GM21825 (cell line): ENCODE measurements at regions not wholly inside any gene's neighbourhood (a gene's known extent, or its start where the extent isn't known, plus 50 kb on each side); places are given as distances from the start of the nearest gene placed in this dataset.
"Not testable (repeated sequence)": the region's sequence is repeated elsewhere in the genome, so short reads cannot be mapped to it uniquely, and the experiment has no call there.

ENCODE experiments used
- ATAC-seq: cut with Tn5 transposase; IDR thresholded peaks from one replicate; pipeline ENCODE4 v1.9.1; 2021; ENCODE audit warnings: mild to moderate bottlenecking, moderate library complexity; ENCODE audit not compliant: unreplicated experiment

- ATAC-seq, result peak; percentile 91
Measured at GRCh38 chr6:134822920-134823709, 126.8 kb downstream of the ALDH8A1 start.

DNA sequence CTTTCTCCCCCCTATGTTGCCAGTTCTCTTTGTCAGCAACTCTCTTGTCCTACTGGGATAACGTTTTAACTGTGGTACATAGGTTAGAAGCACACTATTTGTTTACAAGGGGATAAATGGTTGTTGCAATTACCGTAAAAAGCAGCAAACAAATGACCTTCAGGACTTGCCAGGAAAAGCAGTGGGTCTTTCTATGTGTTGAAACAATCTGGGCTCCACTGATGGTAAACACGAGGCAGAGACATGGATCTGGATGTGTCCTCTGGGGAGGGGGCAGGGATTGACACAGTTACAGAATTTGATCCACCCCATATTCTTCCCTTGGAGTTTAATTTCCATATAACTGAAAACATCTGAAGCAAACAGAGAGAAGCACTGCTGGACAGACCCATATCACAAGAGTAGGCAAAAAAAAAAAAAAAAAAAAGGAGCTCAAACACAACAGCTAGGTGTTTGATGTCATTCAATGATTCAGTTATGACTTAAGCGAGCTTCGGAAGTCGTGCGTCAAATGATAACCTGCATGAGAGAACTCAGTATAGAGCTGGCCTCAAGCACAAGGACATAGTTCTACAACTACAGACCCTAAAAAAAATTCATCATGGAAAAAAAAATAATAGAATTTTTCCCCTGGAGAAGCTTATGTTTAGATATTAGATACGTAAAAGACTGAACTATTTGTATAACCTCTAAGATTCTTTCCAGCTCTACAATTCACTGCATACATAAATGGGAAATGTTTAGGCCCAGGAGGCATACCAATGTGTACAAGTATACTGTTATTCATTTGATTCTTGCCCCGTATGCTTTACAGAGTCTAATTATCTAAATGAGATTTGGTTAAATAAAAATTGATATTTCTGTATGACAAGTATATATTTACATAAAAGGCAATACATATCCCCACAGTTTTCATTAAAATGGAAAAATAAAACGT is 127.7 kb downstream of the ALDH8A1 start:
- ATAC-seq, result no peak

DNA sequence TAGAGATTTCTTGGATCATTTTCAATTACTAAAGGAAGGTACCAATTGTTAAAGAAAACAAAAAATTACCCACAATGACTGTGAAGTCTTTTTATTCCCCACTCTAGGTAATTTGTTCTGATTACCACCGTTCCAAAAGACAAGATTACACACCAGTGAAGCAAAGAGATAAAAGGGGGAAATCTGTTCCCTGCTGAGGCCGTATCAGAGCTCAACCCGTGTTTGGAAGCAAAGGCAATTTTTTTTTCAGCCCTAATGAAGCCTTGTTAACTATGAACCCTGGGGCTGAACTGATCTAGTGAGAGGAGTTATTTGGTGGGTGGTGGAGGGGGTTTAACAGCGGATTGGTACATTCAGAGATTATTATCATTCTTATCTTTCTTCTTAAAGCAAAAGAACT is 128.5 kb downstream of the ALDH8A1 start:
- ATAC-seq, result no peak

GRCh38 chr6:134819863-134820800 is 129.8 kb downstream of the ALDH8A1 start:
- ATAC-seq, result no peak

- ATAC-seq, result no peak
Measured at GRCh38 chr6:134819236-134819635, 130.7 kb downstream of the ALDH8A1 start.

DNA sequence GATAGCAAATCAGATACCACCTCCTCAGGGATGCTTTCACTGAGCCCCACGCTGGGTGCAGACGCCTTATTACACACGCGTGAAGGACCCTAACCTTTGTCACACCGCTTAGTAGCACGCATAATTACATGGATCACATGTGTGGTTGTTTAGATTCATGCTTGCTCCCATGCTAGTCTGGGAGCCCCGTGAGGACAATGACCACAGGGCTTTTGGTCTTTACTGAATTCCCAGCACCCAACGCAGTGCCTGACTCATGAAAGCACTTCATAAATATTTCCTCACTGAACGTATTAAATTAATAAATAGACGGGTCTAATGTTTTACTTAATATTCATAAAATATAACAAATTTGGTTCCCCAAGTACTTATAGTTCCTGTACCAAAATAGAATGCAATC is 132.5 kb downstream of the ALDH8A1 start:
- no peak for ATAC-seq

DNA sequence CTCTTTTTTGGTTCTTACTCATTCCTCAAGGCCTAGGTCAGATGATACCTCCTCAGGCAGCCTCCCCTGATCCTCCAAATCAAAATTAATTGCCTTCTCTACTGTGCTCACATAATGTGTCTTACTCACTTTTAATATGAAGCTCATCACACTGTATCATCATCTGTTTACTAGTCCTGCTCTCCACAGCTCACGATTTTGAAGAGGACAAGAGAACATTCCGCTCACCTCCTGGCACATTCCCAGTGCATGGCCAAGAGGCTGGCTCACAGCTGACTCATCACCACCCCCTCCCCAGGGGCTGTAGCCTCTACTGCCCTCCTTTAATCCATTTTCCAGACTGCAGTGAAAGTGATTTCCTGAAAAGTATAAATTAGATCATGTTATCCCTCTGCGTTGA is 133.1 kb downstream of the ALDH8A1 start:
- no peak for ATAC-seq

DNA sequence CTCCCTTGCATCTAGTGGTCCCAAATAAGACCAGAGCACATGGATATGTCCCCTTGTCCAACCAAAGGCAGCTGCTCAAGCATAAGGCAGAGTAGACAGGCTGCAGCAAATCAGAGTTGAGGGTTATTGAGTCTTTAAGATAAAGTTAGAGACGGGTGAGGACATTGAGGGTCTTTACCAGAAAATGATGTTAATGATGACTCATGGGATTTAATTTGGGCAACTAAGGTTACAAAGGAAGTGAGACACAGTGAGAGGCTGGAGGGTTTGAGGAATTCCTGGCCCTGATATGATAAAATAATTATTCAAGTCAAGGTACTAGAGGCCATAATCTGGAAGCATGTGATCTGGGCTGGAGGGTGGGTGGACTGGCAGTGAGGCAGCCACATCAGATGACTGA is 133.6 kb downstream of the ALDH8A1 start:
- no peak for ATAC-seq

- no peak for ATAC-seq
Measured at GRCh38 chr6:134814076-134814695, 135.7 kb downstream of the ALDH8A1 start.

GRCh38 chr6:134813146-134813545 is 136.8 kb downstream of the ALDH8A1 start:
- ATAC-seq, result no peak

- no peak for ATAC-seq
Measured at GRCh38 chr6:134810402-134810801, 139.5 kb downstream of the ALDH8A1 start.

DNA sequence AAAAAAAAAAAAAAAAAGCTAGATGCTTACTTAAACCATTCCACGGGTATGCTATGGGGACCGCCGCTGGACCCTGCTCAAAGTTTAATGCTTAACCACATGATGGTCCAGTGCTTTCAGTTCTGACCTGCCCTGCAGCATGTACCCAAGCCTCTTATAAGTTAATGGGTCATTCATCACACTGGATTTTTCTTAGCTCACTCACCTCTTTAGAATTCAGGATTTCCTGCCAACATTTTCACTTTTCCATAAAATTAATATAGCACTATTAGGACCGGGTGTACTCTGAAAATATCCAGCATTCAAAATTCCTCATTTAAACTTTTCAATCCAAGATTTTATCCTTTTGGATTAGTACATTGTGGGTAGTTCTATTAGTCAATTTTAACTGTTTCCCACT is 140.8 kb downstream of the ALDH8A1 start:
- no peak for ATAC-seq

- no peak for ATAC-seq
Measured at GRCh38 chr6:134806180-134806798, 143.6 kb downstream of the ALDH8A1 start.

- no peak for ATAC-seq
Measured at GRCh38 chr6:134805168-134805567, 144.7 kb downstream of the ALDH8A1 start.

- ATAC-seq, result not testable (repeated sequence)
Measured at GRCh38 chr6:134804311-134804710, 145.6 kb downstream of the ALDH8A1 start.

DNA sequence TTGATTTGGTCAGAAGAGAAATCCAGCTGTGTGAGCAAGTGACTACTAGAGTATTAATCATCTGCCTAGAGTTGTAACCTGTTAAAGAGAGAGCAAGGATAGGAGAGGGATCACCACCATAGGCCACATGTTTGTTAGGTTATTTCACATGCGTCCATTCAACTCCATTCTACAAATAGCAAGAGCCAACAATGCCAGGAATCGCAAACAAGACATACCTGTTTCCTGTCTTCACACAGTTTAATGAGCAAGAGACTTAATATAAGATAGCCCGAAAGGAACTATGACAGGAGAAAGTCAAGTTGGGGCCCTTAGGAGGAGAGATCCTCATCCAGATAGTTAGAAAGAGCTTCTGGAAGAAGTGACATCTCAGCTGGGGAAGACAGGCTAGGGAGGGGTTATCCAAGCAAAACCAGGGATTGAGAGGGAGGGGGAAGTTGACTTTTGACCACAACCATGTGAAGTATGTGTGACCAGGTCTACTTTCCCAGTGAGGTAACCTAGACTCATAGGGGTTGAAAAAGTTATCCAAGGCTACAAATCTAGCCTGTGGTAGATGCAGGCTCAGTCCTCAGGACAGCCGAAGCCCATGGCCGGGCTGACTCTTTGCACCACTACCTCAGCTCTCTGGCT is 147.4 kb downstream of the ALDH8A1 start:
- ATAC-seq, result no peak

DNA sequence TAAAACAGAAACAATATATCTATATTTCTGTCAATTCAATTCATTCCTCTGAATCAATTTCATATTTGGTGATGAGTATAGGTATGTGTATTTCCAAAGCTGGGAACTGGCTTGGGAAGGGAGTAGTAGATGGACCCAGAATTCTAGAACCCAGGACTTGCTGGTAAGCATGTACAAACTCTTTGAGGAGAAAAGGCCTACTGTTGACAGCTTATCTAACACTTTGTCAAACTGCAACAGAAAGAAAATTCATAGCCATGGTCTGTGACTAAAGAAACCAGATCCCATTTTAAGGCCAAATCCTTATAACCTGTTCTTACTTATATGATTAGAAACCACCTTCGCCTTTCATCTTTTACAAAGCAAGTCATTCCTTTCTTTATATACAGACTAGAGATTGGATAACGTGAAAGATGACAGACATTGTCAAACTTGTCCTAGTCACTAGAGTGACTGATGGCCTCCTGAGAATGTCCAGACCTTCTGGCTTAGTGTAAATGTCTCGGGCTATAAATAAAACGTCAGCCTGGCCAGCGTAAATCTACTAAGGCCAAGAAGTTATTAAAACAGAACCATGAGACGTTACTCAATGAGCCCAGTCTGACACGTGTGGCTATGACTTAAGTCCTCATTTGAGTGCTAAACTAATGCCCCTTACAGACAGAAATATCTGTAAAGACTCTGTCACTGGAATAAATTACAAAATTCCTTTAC is 152.3 kb downstream of the ALDH8A1 start:
- no peak for ATAC-seq

- no peak for ATAC-seq
Measured at GRCh38 chr6:134795691-134796090, 154.2 kb downstream of the ALDH8A1 start.

- no peak for ATAC-seq
Measured at GRCh38 chr6:134795001-134795400, 154.9 kb downstream of the ALDH8A1 start.
